Loucy (cell line): ENCODE measurements at regions not wholly inside any gene's neighbourhood (a gene's known extent, or its start where the extent isn't known, plus 50 kb on each side); places are given as distances from the start of the nearest gene placed in this dataset.

Source experiments
- H2AFZ ChIP-seq: fragments of 200-600 bp; sonication (generic); 2 replicates; pipeline ENCODE4 v1.6.0; 2016; ENCODE audit warnings: antibody characterized with exemption, mild to moderate bottlenecking, low read length, moderate library complexity
- H3F3A ChIP-seq: fragments of 200-600 bp; 2 replicates; pipeline ENCODE4 v1.6.0; 2016; ENCODE audit warnings: antibody characterized with exemption, low read depth, mild to moderate bottlenecking
- H3K27me3 ChIP-seq: fragments of 200-600 bp; sonication (generic); 2 replicates; pipeline ENCODE4 v1.6.1; 2014; ENCODE audit warnings: low read length, mild to moderate bottlenecking; ENCODE audit not compliant: insufficient read depth, poor library complexity, severe bottlenecking
- H3K36me3 ChIP-seq: fragments of 200-600 bp; sonication (generic); 2 replicates; pipeline ENCODE4 v1.6.1; 2016; ENCODE audit warnings: low read length; ENCODE audit not compliant: insufficient read depth
- H3K4me1 ChIP-seq: fragments of 200-600 bp; sonication (generic); 2 replicates; pipeline ENCODE4 v1.5.1; 2014; ENCODE audit warnings: low read length, mild to moderate bottlenecking; ENCODE audit not compliant: insufficient read depth, poor library complexity, severe bottlenecking
- H3K4me2 ChIP-seq: fragments of 200-600 bp; sonication (generic); 2 replicates; pipeline ENCODE4 v1.6.0; 2014; ENCODE audit warnings: antibody characterized with exemption, low read length, low read depth, mild to moderate bottlenecking; ENCODE audit not compliant: poor library complexity, severe bottlenecking
- H3K4me3 ChIP-seq: fragments of 200-600 bp; sonication (generic); 2 replicates; pipeline ENCODE4 v1.5.1; 2014; ENCODE audit warnings: low read length, mild to moderate bottlenecking, mixed read lengths; ENCODE audit not compliant: poor library complexity, severe bottlenecking
- H3K79me2 ChIP-seq: fragments of 200-600 bp; sonication (generic); 2 replicates; pipeline ENCODE4 v1.6.1; 2014; ENCODE audit warnings: low read length; ENCODE audit not compliant: insufficient read depth
- H3K9ac ChIP-seq: fragments of 200-600 bp; sonication (generic); 2 replicates; pipeline ENCODE4 v1.6.0; 2014; ENCODE audit warnings: mild to moderate bottlenecking, low read depth, low read length, moderate library complexity; ENCODE audit not compliant: poor library complexity, severe bottlenecking
- H3K9me2 ChIP-seq: fragments of 200-600 bp; sonication (generic); replicated peaks from 2 replicates; pipeline ENCODE4 v1.6.1; 2016; ENCODE audit warnings: low read depth, low read length, mixed read lengths
- H3K9me3 ChIP-seq: fragments of 200-600 bp; sonication (generic); 2 replicates; pipeline ENCODE4 v1.6.1; 2014; ENCODE audit warnings: mild to moderate bottlenecking, antibody characterized with exemption, low read length, low read depth; ENCODE audit not compliant: insufficient read depth
- H4K20me1 ChIP-seq: fragments of 200-600 bp; sonication (generic); 2 replicates; pipeline ENCODE4 v1.6.0; 2014; ENCODE audit warnings: antibody characterized with exemption, low read length, mild to moderate bottlenecking; ENCODE audit not compliant: insufficient read depth, poor library complexity, severe bottlenecking
- CTCF ChIP-seq: fragments of 200-600 bp; sonication (generic); conservative IDR thresholded peaks from 2 replicates; pipeline ENCODE4 v1.5.1; 2014; ENCODE audit warnings: mild to moderate bottlenecking, antibody characterized with exemption, low read length
- EZH2phosphoT487 ChIP-seq: fragments of 200-600 bp; IDR thresholded peaks from 2 replicates; pipeline ENCODE4 v1.6.1; 2018; ENCODE audit warnings: antibody characterized with exemption, mild to moderate bottlenecking, moderate library complexity, borderline replicate concordance

GRCh38 chr5:73344835-73345234 is 103.7 kb downstream of the FOXD1 start:
- Histone ChIP-seq H3K4me2 (no peak overlapping the region), H4K20me1 (no peaks in the 10 kb centered on the region), H3K4me1 (no peaks in the 10 kb centered on the region), H3K9me2 (no peaks in the 10 kb centered on the region), H3K36me3 (no peaks in the 10 kb centered on the region), H3F3A (no peaks in the 10 kb centered on the region), H2AFZ (no peak overlapping the region), H3K9ac (no peak overlapping the region), H3K79me2 (no peaks in the 10 kb centered on the region), H3K27me3 (no peaks in the 10 kb centered on the region), H3K9me3 (no peaks in the 10 kb centered on the region; the same call in 1 of the 2 replicates), H3K4me3 (no peak overlapping the region)
- TF ChIP-seq EZH2phosphoT487 = no peak
- TF ChIP-seq CTCF = no peak

- no peaks in the 10 kb centered on the region for H3K27me3 ChIP-seq
- no peaks in the 10 kb centered on the region for H3K9me3 ChIP-seq
- no peaks in the 10 kb centered on the region for H3K9me2 ChIP-seq
- no peak overlapping the region for H3K4me2 ChIP-seq
- no peak for TF ChIP-seq CTCF
- no peak for TF ChIP-seq EZH2phosphoT487
- no peaks in the 10 kb centered on the region for H3K4me1 ChIP-seq
- no peaks in the 10 kb centered on the region for H4K20me1 ChIP-seq
- H3F3A ChIP-seq = no peaks in the 10 kb centered on the region
- no peaks in the 10 kb centered on the region for H3K36me3 ChIP-seq
- H2AFZ ChIP-seq = no peak overlapping the region
- no peak overlapping the region for H3K4me3 ChIP-seq
- no peaks in the 10 kb centered on the region for H3K79me2 ChIP-seq
- H3K9ac ChIP-seq = no peak overlapping the region
These were observed 108.9 kb downstream of the FOXD1 start for GRCh38 chr5:73339711-73340110.

- Histone ChIP-seq H3K9me2 (no peaks in the 10 kb centered on the region), H2AFZ (no peak overlapping the region), H3K9ac (no peak overlapping the region), H3K79me2 (no peaks in the 10 kb centered on the region), H3K36me3 (no peaks in the 10 kb centered on the region), H3F3A (no peaks in the 10 kb centered on the region), H3K4me3 (no peak overlapping the region), H3K4me2 (no peak overlapping the region), H3K9me3 (no peaks in the 10 kb centered on the region), H3K27me3 (no peaks in the 10 kb centered on the region), H3K4me1 (no peaks in the 10 kb centered on the region), H4K20me1 (no peaks in the 10 kb centered on the region)
- no peak for TF ChIP-seq CTCF
- TF ChIP-seq EZH2phosphoT487 = no peak
These were observed 109.5 kb downstream of the FOXD1 start for GRCh38 chr5:73339051-73339575.
